ENCODE measurements at regions not wholly inside any gene's neighbourhood (a gene's known extent, or its start where the extent isn't known, plus 50 kb on each side); places are given as distances from the start of the nearest gene placed in this dataset.

GRCh38 chr15:95894407-95894956 lies 436.0 kb upstream of the NR2F2 start:
- Histone ChIP-seq H3K9ac (ENCODE audit: low read length) (no peak overlapping the region), H2AFZ (ENCODE audit: low read length) (no peak overlapping the region), H3F3A (ENCODE audit: insufficient read depth, low read length) (no peaks in the 10 kb centered on the region), H3K79me2 (ENCODE audit: insufficient read depth, low read length) (no peaks in the 10 kb centered on the region), H4K20me1 (ENCODE audit: insufficient read depth, low read length) (no peaks in the 10 kb centered on the region), H3K9me2 (ENCODE audit: low read depth, low read length) (no peaks in the 10 kb centered on the region), H3K4me3 (ENCODE audit: low read depth, low read length, poor library complexity, severe bottlenecking) (no peak overlapping the region), H3K36me3 (ENCODE audit: insufficient read depth, low read length) (no peaks in the 10 kb centered on the region), H3K27ac (ENCODE audit: low read depth, low read length, poor library complexity, severe bottlenecking) (no peak overlapping the region), H3K4me1 (ENCODE audit: insufficient read depth, low read length, severe bottlenecking) (no peaks in the 10 kb centered on the region), H3K9me3 (ENCODE audit: low read length) (no peaks in the 10 kb centered on the region), H3K27me3 (ENCODE audit: insufficient read depth, low read length) (no peaks in the 10 kb centered on the region), H3K4me2 (ENCODE audit: low read length) (no peak overlapping the region)
- no peak for TF ChIP-seq CTCF (IDR thresholded peaks at IDR 0.05; ENCODE audit: low read length)
- no peak for TF ChIP-seq EZH2 (IDR thresholded peaks at IDR 0.05; ENCODE audit: borderline replicate concordance, low read length)

GRCh38 chr15:95895508-95895907 lies 435.0 kb upstream of the NR2F2 start:
- H3K4me3 ChIP-seq (ENCODE audit: low read depth, low read length, poor library complexity, severe bottlenecking): no peak overlapping the region
- H2AFZ ChIP-seq (ENCODE audit: low read length): no peak overlapping the region
- TF ChIP-seq CTCF (IDR thresholded peaks at IDR 0.05; ENCODE audit: low read length) (no peak), EZH2 (IDR thresholded peaks at IDR 0.05; ENCODE audit: borderline replicate concordance, low read length) (no peak)
- no peaks in the 10 kb centered on the region for H3K9me3 ChIP-seq (ENCODE audit: low read length)
- H3K9ac ChIP-seq (ENCODE audit: low read length): no peak overlapping the region
- H4K20me1 ChIP-seq (ENCODE audit: insufficient read depth, low read length): no peaks in the 10 kb centered on the region
- H3K27ac ChIP-seq (ENCODE audit: low read depth, low read length, poor library complexity, severe bottlenecking): no peak overlapping the region
- H3K4me1 ChIP-seq (ENCODE audit: insufficient read depth, low read length, severe bottlenecking): no peaks in the 10 kb centered on the region
- H3K4me2 ChIP-seq (ENCODE audit: low read length): no peak overlapping the region
- H3K36me3 ChIP-seq (ENCODE audit: insufficient read depth, low read length): no peaks in the 10 kb centered on the region
- H3F3A ChIP-seq (ENCODE audit: insufficient read depth, low read length): no peaks in the 10 kb centered on the region
- no peaks in the 10 kb centered on the region for H3K27me3 ChIP-seq (ENCODE audit: insufficient read depth, low read length)
- no peaks in the 10 kb centered on the region for H3K9me2 ChIP-seq (ENCODE audit: low read depth, low read length)
- H3K79me2 ChIP-seq (ENCODE audit: insufficient read depth, low read length): no peaks in the 10 kb centered on the region

- Histone ChIP-seq H3K4me1 (ENCODE audit: insufficient read depth, low read length, severe bottlenecking) (no peaks in the 10 kb centered on the region), H3K27me3 (ENCODE audit: insufficient read depth, low read length) (no peaks in the 10 kb centered on the region), H3K9ac (ENCODE audit: low read length) (no peak overlapping the region), H3K9me3 (ENCODE audit: low read length) (no peaks in the 10 kb centered on the region), H3K27ac (ENCODE audit: low read depth, low read length, poor library complexity, severe bottlenecking) (no peak overlapping the region), H3K4me3 (ENCODE audit: low read depth, low read length, poor library complexity, severe bottlenecking) (no peak overlapping the region), H3K79me2 (ENCODE audit: insufficient read depth, low read length) (no peaks in the 10 kb centered on the region), H4K20me1 (ENCODE audit: insufficient read depth, low read length) (no peaks in the 10 kb centered on the region), H3K36me3 (ENCODE audit: insufficient read depth, low read length) (no peaks in the 10 kb centered on the region), H3K9me2 (ENCODE audit: low read depth, low read length) (no peaks in the 10 kb centered on the region), H2AFZ (ENCODE audit: low read length) (no peak overlapping the region), H3F3A (ENCODE audit: insufficient read depth, low read length) (no peaks in the 10 kb centered on the region), H3K4me2 (ENCODE audit: low read length) (no peak overlapping the region)
- TF ChIP-seq EZH2 (IDR thresholded peaks at IDR 0.05; ENCODE audit: borderline replicate concordance, low read length) (no peak), CTCF (IDR thresholded peaks at IDR 0.05; ENCODE audit: low read length) (no peak)
These were observed 432.8 kb upstream of the NR2F2 start for GRCh38 chr15:95897651-95898050.
